ENCODE measurements at regions not wholly inside any gene's neighbourhood (a gene's known extent, or its start where the extent isn't known, plus 50 kb on each side); places are given as distances from the start of the nearest gene placed in this dataset.

- no peak for DNase-seq (ENCODE audit: low spot score in 2 of 2, unreplicated experiment in 2 of 2)
- Mint-ChIP-seq H3K27me3 (ENCODE audit: low read depth) (peaks cover 9% of the 10 kb centered on the region), H3K27ac (no peak overlapping the region), H3K9me3 (no peaks in the 10 kb centered on the region), H3K4me3 (no peak overlapping the region), H3K36me3 (no peaks in the 10 kb centered on the region), H3K4me1 (no peaks in the 10 kb centered on the region)
- no peak for TF ChIP-seq CTCF (IDR thresholded peaks at IDR 0.05; ENCODE audit: unreplicated experiment)
Measured at GRCh38 chr6:105765239-105765638, 320.9 kb upstream of the PRDM1 start.

DNA sequence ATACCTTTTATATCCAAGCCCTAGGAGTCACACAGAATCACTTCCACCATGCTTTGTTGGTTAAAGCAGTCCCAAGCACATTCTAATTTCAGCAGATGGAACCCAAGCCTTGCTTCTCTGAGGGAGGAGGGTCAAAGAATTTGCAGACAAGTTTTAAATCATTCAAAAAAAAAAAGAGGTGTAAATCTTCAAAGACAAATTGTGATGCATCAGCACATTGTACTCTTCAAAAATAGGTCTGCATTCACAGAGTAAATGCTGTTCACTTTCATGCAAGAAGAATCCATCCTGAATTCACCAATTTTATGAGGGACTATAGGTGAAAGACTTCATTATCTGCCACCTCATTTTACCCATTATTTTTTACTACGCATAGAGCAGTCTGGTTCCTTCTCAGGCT, 321.8 kb upstream of the PRDM1 start:
- H3K4me3 Mint-ChIP-seq, result no peak overlapping the region
- peaks cover 9% of the 10 kb centered on the region for H3K27me3 Mint-ChIP-seq (ENCODE audit: low read depth)
- no peaks in the 10 kb centered on the region for H3K4me1 Mint-ChIP-seq
- no peak overlapping the region for H3K27ac Mint-ChIP-seq
- H3K9me3 Mint-ChIP-seq, result no peaks in the 10 kb centered on the region
- DNase-seq (ENCODE audit: low spot score in 2 of 2, unreplicated experiment in 2 of 2), result no peak
- H3K36me3 Mint-ChIP-seq, result no peaks in the 10 kb centered on the region
- TF ChIP-seq CTCF (IDR thresholded peaks at IDR 0.05; ENCODE audit: unreplicated experiment), result no peak

DNA sequence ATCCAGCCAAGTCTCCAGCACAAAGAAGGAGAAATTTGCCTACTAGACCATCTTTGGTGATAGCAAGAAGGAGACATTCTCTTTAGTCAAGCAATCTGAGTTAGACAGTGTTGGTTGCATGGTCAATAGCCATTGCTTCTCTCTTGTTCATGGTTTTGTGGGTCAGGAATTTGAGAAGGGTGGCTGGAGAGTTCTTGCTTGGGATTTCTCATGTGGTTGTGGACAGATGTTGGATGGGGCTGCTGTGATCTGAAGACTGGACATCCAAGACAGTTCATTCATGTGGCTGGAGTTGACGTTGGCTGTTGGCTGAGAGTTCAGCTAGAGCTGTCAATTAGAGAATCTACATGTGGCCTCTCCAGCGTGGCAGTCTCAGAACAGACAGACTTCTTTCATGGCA, 322.3 kb upstream of the PRDM1 start:
- Mint-ChIP-seq H3K4me3 (no peak overlapping the region), H3K36me3 (no peaks in the 10 kb centered on the region), H3K9me3 (no peaks in the 10 kb centered on the region), H3K4me1 (no peaks in the 10 kb centered on the region), H3K27ac (no peak overlapping the region), H3K27me3 (ENCODE audit: low read depth) (peaks cover 9% of the 10 kb centered on the region)
- TF ChIP-seq CTCF (IDR thresholded peaks at IDR 0.05; ENCODE audit: unreplicated experiment), result no peak
- DNase-seq (ENCODE audit: low spot score in 2 of 2, unreplicated experiment in 2 of 2), result no peak

DNA sequence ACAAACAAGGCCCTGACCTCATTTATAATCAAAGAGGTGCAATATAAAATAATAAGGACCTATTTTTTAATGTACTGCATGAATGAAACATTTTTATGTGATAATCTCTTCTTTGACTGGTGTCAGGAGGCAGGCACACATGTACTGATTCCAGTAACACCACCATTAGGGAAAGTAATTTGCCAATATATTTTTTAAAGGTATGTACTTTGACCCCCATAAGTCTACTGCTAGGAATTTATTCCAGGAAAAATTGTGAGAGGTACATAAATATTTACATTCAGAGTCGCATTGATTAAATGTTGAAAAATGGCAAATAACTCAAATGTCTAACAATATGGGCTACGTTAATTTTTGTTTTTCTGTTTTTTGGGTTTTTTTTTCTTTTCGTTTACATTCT, 325.4 kb upstream of the PRDM1 start:
- H3K27ac Mint-ChIP-seq, result no peak overlapping the region
- H3K36me3 Mint-ChIP-seq, result no peaks in the 10 kb centered on the region
- H3K4me3 Mint-ChIP-seq, result no peak overlapping the region
- peaks cover 14% of the 10 kb centered on the region for H3K27me3 Mint-ChIP-seq (ENCODE audit: low read depth)
- TF ChIP-seq CTCF (IDR thresholded peaks at IDR 0.05; ENCODE audit: unreplicated experiment), result no peak
- no peak for DNase-seq (ENCODE audit: low spot score in 2 of 2, unreplicated experiment in 2 of 2)
- H3K4me1 Mint-ChIP-seq, result no peaks in the 10 kb centered on the region
- H3K9me3 Mint-ChIP-seq, result no peaks in the 10 kb centered on the region

GRCh38 chr6:105759946-105760345, 326.2 kb upstream of the PRDM1 start:
- Mint-ChIP-seq H3K4me1 (no peaks in the 10 kb centered on the region), H3K36me3 (no peaks in the 10 kb centered on the region), H3K4me3 (no peak overlapping the region), H3K27ac (no peak overlapping the region), H3K27me3 (ENCODE audit: low read depth) (peaks cover 11% of the 10 kb centered on the region), H3K9me3 (no peaks in the 10 kb centered on the region)
- no peak for TF ChIP-seq CTCF (IDR thresholded peaks at IDR 0.05; ENCODE audit: unreplicated experiment)
- DNase-seq (ENCODE audit: low spot score in 2 of 2, unreplicated experiment in 2 of 2), result no peak

GRCh38 chr6:105759015-105759414, 327.1 kb upstream of the PRDM1 start:
- TF ChIP-seq CTCF (IDR thresholded peaks at IDR 0.05; ENCODE audit: unreplicated experiment), result no peak
- H3K36me3 Mint-ChIP-seq, result no peaks in the 10 kb centered on the region
- H3K4me3 Mint-ChIP-seq, result no peak overlapping the region
- no peaks in the 10 kb centered on the region for H3K4me1 Mint-ChIP-seq
- H3K9me3 Mint-ChIP-seq, result no peaks in the 10 kb centered on the region
- H3K27ac Mint-ChIP-seq, result no peak overlapping the region
- no peak for DNase-seq (ENCODE audit: low spot score in 2 of 2, unreplicated experiment in 2 of 2)
- peaks cover 8% of the 10 kb centered on the region for H3K27me3 Mint-ChIP-seq (ENCODE audit: low read depth)
